Naive thymus-derived CD4-positive, alpha-beta T cell (primary cell): ENCODE measurements at regions not wholly inside any gene's neighbourhood (a gene's known extent, or its start where the extent isn't known, plus 50 kb on each side); places are given as distances from the start of the nearest gene placed in this dataset.

Source experiments
- ATAC-seq: fragments of 150-1000 bp; cut with Tn5 transposase; 2 replicates; pipeline ENCODE4 v1.10.0; 2021; ENCODE audit warnings: mild to moderate bottlenecking, moderate library complexity
- CTCF ChIA-PET: fragments of 350-600 bp; sonication (Branson Sonifier 250); formaldehyde crosslinking; loops from one replicate; lab custom pipeline; 2021; ENCODE audit warnings: antibody characterized with exemption; lab: Charles Lee
- POLR2A ChIA-PET: fragments of 350-600 bp; sonication (Branson Sonifier 250); formaldehyde crosslinking; loops from one replicate; lab custom pipeline; 2021; ENCODE audit warnings: antibody characterized with exemption, inconsistent platforms; lab: Charles Lee
- DNase-seq, 9 donors: peaks; one replicate each; pipeline versions ENCODE4 v3.0.0 to v3.0.0-alpha.2; 2020 to 2022; ENCODE audit warnings: mixed read lengths in 1 of 9
- H3K27ac ChIP-seq: one replicate; pipeline ENCODE4 v1.7.0; 2013; ENCODE audit warnings: mild to moderate bottlenecking, low read depth, low read length, moderate library complexity
- H3K27me3 ChIP-seq, 2 donors: one replicate each; pipeline ENCODE4 v1.7.0; 2013; ENCODE audit warnings: low read length in 2 of 2, mild to moderate bottlenecking in 2 of 2, moderate library complexity in 2 of 2; ENCODE audit not compliant: control insufficient read depth in 2 of 2, insufficient read depth in 2 of 2
- H3K36me3 ChIP-seq, 3 experiments: 1 replicate in 2 of 3; 2 replicates in 1 of 3; pipeline ENCODE4 v1.7.0; 2013; ENCODE audit warnings: low read length in 3 of 3, mild to moderate bottlenecking in 3 of 3, moderate library complexity in 1 of 3; ENCODE audit not compliant: insufficient read depth in 3 of 3, control insufficient read depth in 2 of 3
- H3K4me1 ChIP-seq, 2 donors: one replicate each; pipeline ENCODE4 v1.7.0; 2013; ENCODE audit warnings: low read length in 2 of 2, mild to moderate bottlenecking in 2 of 2, moderate library complexity in 1 of 2; ENCODE audit not compliant: control insufficient read depth in 2 of 2, insufficient read depth in 2 of 2
- H3K4me3 ChIP-seq: 2 replicates; pipeline ENCODE4 v1.7.0; 2013; ENCODE audit warnings: mild to moderate bottlenecking, low read length
- H3K9me3 ChIP-seq, 3 experiments: 1 replicate in 2 of 3; 2 replicates in 1 of 3; pipeline ENCODE4 v1.7.0; 2013; ENCODE audit warnings: low read length in 3 of 3; ENCODE audit not compliant: control insufficient read depth in 2 of 3
- H3K27ac Mint-ChIP-seq, 9 donors: one replicate each; pipeline ENCODE4 v1.8.0; 2020 to 2022; ENCODE audit warnings: mixed read lengths in 9 of 9, mild to moderate bottlenecking in 8 of 9, moderate library complexity in 5 of 9, inconsistent platforms in 2 of 9
- H3K27me3 Mint-ChIP-seq, 5 donors: one replicate each; pipeline ENCODE4 v1.8.0; 2021 to 2022; ENCODE audit warnings: mixed read lengths in 5 of 5, mild to moderate bottlenecking in 1 of 5
- H3K36me3 Mint-ChIP-seq, 5 donors: one replicate each; pipeline ENCODE4 v1.8.0; 2020 to 2022; ENCODE audit warnings: mixed read lengths in 5 of 5, mild to moderate bottlenecking in 3 of 5, inconsistent platforms in 1 of 5
- H3K4me1 Mint-ChIP-seq, 7 donors: one replicate each; pipeline ENCODE4 v1.8.0; 2020 to 2022; ENCODE audit warnings: mixed read lengths in 7 of 7, mild to moderate bottlenecking in 3 of 7, inconsistent platforms in 1 of 7
- H3K4me3 Mint-ChIP-seq, 10 donors: one replicate each; pipeline ENCODE4 v1.8.0; 2020 to 2022; ENCODE audit warnings: mild to moderate bottlenecking in 10 of 10, mixed read lengths in 10 of 10, moderate library complexity in 6 of 10, inconsistent platforms in 2 of 10
- H3K9me3 Mint-ChIP-seq, 11 donors: one replicate each; pipeline ENCODE4 v1.8.0; 2020 to 2022; ENCODE audit warnings: mixed read lengths in 11 of 11, mild to moderate bottlenecking in 4 of 11, inconsistent platforms in 1 of 11, moderate library complexity in 1 of 11
- intact Hi-C, 2 donors: fragments of 100-400 bp; cut with micrococcal nuclease; formaldehyde crosslinking; loops; one replicate each; pipeline ENCODE4 v1.15.1; 2023

GRCh38 chr1:3981261-3981660, 81.2 kb upstream of the C1orf174 start:
- CTCF ChIA-PET = no interaction called here
- Histone ChIP-seq H3K4me3 (no peak overlapping the region), H3K9me3 (no peaks in the 10 kb centered on the region), H3K27me3 (no peaks in the 10 kb centered on the region), H3K36me3 (no peaks in the 10 kb centered on the region), H3K4me1 (no peaks in the 10 kb centered on the region), H3K27ac (no peak overlapping the region)
- ATAC-seq (no peak), DNase-seq (no peak)
- POLR2A ChIA-PET = no interaction called here
- Mint-ChIP-seq H3K27ac (no peak overlapping the region), H3K36me3 (no peaks in the 10 kb centered on the region), H3K4me3 (no peak overlapping the region), H3K27me3 (peaks cover 0 to 27% (median 19%) of the 10 kb centered on the region in 5 donors), H3K4me1 (peaks cover 0 to 1% (median 0%) of the 10 kb centered on the region in 7 donors), H3K9me3 (peaks cover 0 to 2% (median 0%) of the 10 kb centered on the region in 11 donors)
- intact Hi-C loops = no loop called here

GRCh38 chr1:3981746-3982505, 81.9 kb upstream of the C1orf174 start:
- no peaks in the 10 kb centered on the region for H3K36me3 Mint-ChIP-seq
- Histone ChIP-seq H3K27me3 (no peaks in the 10 kb centered on the region), H3K4me3 (no peak overlapping the region), H3K27ac (no peak overlapping the region), H3K4me1 (no peaks in the 10 kb centered on the region), H3K9me3 (no peaks in the 10 kb centered on the region), H3K36me3 (no peaks in the 10 kb centered on the region)
- intact Hi-C loops = no loop called here
- H3K4me3 Mint-ChIP-seq = no peak overlapping the region
- ChIA-PET POLR2A (no interaction called here), CTCF (no interaction called here)
- no peak overlapping the region for H3K27ac Mint-ChIP-seq
- ATAC-seq (no peak), DNase-seq (no peak)
- H3K4me1 Mint-ChIP-seq = no peaks in the 10 kb centered on the region
- H3K27me3 Mint-ChIP-seq = peaks cover 0 to 20% (median 15%) of the 10 kb centered on the region in 5 donors
- peaks cover 0 to 2% (median 0%) of the 10 kb centered on the region in 11 donors for H3K9me3 Mint-ChIP-seq

DNA sequence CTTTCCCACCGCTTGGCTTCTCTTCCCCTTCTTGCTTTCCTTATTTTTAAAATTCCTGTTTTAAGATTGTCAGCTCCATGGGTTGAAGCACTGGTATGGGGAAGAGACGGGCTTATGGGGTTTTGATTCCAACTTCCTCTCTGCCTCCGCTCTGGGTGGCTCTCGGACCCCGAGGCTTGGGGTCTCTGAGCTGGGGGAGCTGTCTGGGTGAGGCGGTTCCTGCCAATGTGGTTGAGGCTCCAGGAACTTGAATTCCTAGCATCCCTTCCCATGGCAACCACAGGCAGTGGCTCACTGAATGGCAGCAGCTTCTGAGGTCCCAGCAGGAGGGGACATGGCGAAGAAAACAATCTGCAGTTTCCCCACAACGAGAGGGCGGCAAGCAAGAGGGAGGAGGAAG, 83.1 kb upstream of the C1orf174 start:
- ChIA-PET POLR2A (no interaction called here), CTCF (no interaction called here)
- Histone ChIP-seq H3K36me3 (no peaks in the 10 kb centered on the region), H3K4me3 (no peak overlapping the region), H3K9me3 (no peaks in the 10 kb centered on the region), H3K4me1 (no peaks in the 10 kb centered on the region), H3K27me3 (no peaks in the 10 kb centered on the region), H3K27ac (no peak overlapping the region)
- Mint-ChIP-seq H3K27ac (no peak overlapping the region), H3K36me3 (no peaks in the 10 kb centered on the region), H3K4me1 (no peaks in the 10 kb centered on the region), H3K4me3 (no peak overlapping the region), H3K27me3 (peaks cover 0 to 20% (median 11%) of the 10 kb centered on the region in 5 donors), H3K9me3 (peaks cover 0 to 2% (median 0%) of the 10 kb centered on the region in 11 donors)
- ATAC-seq (no peak), DNase-seq (no peak)
- intact Hi-C loops = no loop called here

GRCh38 chr1:3984586-3984985, 84.5 kb upstream of the C1orf174 start:
- H3K9me3 ChIP-seq = no peaks in the 10 kb centered on the region
- no peak overlapping the region for H3K4me3 Mint-ChIP-seq
- H3K36me3 ChIP-seq = no peaks in the 10 kb centered on the region
- H3K4me1 Mint-ChIP-seq = no peaks in the 10 kb centered on the region
- H3K27ac ChIP-seq = no peak overlapping the region
- intact Hi-C loops = no loop called here
- ChIA-PET POLR2A (no interaction called here), CTCF (no interaction called here)
- ATAC-seq = no peak
- no peaks in the 10 kb centered on the region for H3K36me3 Mint-ChIP-seq
- H3K27me3 Mint-ChIP-seq = peaks cover 0 to 20% (median 14%) of the 10 kb centered on the region in 5 donors
- H3K27ac Mint-ChIP-seq = no peak overlapping the region
- no peak overlapping the region for H3K4me3 ChIP-seq
- no peaks in the 10 kb centered on the region for H3K4me1 ChIP-seq
- no peak for DNase-seq
- no peaks in the 10 kb centered on the region for H3K27me3 ChIP-seq
- H3K9me3 Mint-ChIP-seq = peaks cover 0 to 3% (median 0%) of the 10 kb centered on the region in 11 donors

DNA sequence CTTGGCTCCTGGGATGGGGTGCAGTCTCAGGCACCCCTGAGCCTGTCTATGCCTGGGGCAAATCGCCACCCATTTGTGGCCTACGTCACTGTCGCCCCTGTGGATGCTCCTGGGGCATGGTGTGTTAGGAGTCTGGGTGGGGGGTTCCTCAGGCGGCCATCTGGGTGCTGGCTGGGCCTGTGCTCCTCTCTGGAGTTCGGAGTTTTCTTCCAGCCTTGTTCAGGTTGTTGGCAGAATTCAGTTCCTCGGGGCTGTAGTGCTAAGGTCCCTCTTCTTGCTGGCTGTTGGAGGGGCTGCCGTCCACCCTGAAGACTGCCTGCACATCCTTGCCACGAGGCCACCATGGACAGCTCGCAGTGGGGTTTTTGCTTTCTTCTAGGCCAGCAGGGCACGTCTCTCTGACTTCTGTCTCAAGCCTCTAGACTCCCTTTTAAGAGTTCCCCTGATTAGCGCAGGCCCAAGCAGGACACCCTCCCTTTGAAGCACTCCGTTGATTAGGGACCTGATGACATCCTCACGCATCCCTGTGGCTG, 86.7 kb upstream of the C1orf174 start:
- Mint-ChIP-seq H3K4me1 (no peaks in the 10 kb centered on the region), H3K27ac (no peak overlapping the region), H3K27me3 (peaks cover 0 to 29% (median 24%) of the 10 kb centered on the region in 5 donors), H3K9me3 (peaks cover 0 to 3% (median 1%) of the 10 kb centered on the region in 11 donors), H3K4me3 (no peak overlapping the region), H3K36me3 (no peaks in the 10 kb centered on the region)
- H3K27me3 ChIP-seq = no peaks in the 10 kb centered on the region
- ChIA-PET POLR2A (no interaction called here), CTCF (no interaction called here)
- no peaks in the 10 kb centered on the region for H3K9me3 ChIP-seq
- DNase-seq = no peak
- H3K4me1 ChIP-seq = no peaks in the 10 kb centered on the region
- ATAC-seq = no peak
- intact Hi-C loops = no loop called here
- no peaks in the 10 kb centered on the region for H3K36me3 ChIP-seq
- H3K27ac ChIP-seq = no peak overlapping the region
- H3K4me3 ChIP-seq = no peak overlapping the region

- H3K9me3 Mint-ChIP-seq = peaks cover 0 to 9% (median 3%) of the 10 kb centered on the region in 11 donors
- Histone ChIP-seq H3K27ac (no peak overlapping the region), H3K4me1 (no peaks in the 10 kb centered on the region), H3K36me3 (no peaks in the 10 kb centered on the region), H3K4me3 (no peak overlapping the region), H3K27me3 (no peaks in the 10 kb centered on the region), H3K9me3 (no peaks in the 10 kb centered on the region)
- H3K36me3 Mint-ChIP-seq = peaks cover 0 to 2% (median 0%) of the 10 kb centered on the region in 5 donors
- H3K4me3 Mint-ChIP-seq = no peak overlapping the region
- POLR2A ChIA-PET = no interaction called here
- CTCF ChIA-PET = no interaction called here
- peaks cover 0 to 31% (median 24%) of the 10 kb centered on the region in 5 donors for H3K27me3 Mint-ChIP-seq
- intact Hi-C loops = no loop called here
- H3K27ac Mint-ChIP-seq = no peak overlapping the region
- ATAC-seq (no peak), DNase-seq (no peak)
- H3K4me1 Mint-ChIP-seq = no peaks in the 10 kb centered on the region
These were observed 87.7 kb upstream of the C1orf174 start for GRCh38 chr1:3987669-3988235.
